Amygdala (tissue), 56 donors: ENCODE measurements at regions not wholly inside any gene's neighbourhood (a gene's known extent, or its start where the extent isn't known, plus 50 kb on each side); places are given as distances from the start of the nearest gene placed in this dataset.
A peak's percentile ranks its signal among the peaks of the same experiment; 100 is the strongest.

Experiments
- DNase-seq, 56 donors: peaks; one replicate each; lab custom pipeline; 2025; lab: John Stamatoyannopoulos, UW

GRCh38 chr2:13066676-13067075 is 349.9 kb downstream of the TRIB2 start:
- no peak for DNase-seq

GRCh38 chr2:13067508-13067907 is 350.8 kb downstream of the TRIB2 start:
- no peak for DNase-seq

GRCh38 chr2:13089971-13090370 is 373.2 kb downstream of the TRIB2 start:
- no peak for DNase-seq

GRCh38 chr2:13091455-13091854 is 374.7 kb downstream of the TRIB2 start:
- DNase-seq = no peak

- DNase-seq = peak in 1 of 56 donors; percentile 1
Observed at GRCh38 chr2:13091861-13092378, 375.2 kb downstream of the TRIB2 start.

- no peak for DNase-seq
Observed at GRCh38 chr2:13093416-13093991, 376.8 kb downstream of the TRIB2 start.

GRCh38 chr2:13102397-13103063 is 385.8 kb downstream of the TRIB2 start:
- no peak for DNase-seq

- DNase-seq = no peak
Observed at GRCh38 chr2:13103151-13103550, 386.4 kb downstream of the TRIB2 start.

- no peak for DNase-seq
Observed at GRCh38 chr2:13103778-13104493, 387.2 kb downstream of the TRIB2 start.

- no peak for DNase-seq
Observed at GRCh38 chr2:13104723-13105122, 388.0 kb downstream of the TRIB2 start.

- DNase-seq = no peak
Observed at GRCh38 chr2:13106302-13106701, 389.6 kb downstream of the TRIB2 start.

GRCh38 chr2:13109516-13109915 is 392.8 kb downstream of the TRIB2 start:
- no peak for DNase-seq

GRCh38 chr2:13110825-13111224 is 394.1 kb downstream of the TRIB2 start:
- DNase-seq = no peak

- DNase-seq = no peak
Observed at GRCh38 chr2:13113002-13113401, 396.3 kb downstream of the TRIB2 start.

- no peak for DNase-seq
Observed at GRCh38 chr2:13114391-13114790, 397.7 kb downstream of the TRIB2 start.

- no peak for DNase-seq
Observed at GRCh38 chr2:13115643-13116042, 398.9 kb downstream of the TRIB2 start.

- DNase-seq = no peak
Observed at GRCh38 chr2:13121096-13121495, 404.4 kb downstream of the TRIB2 start.

- no peak for DNase-seq
Observed at GRCh38 chr2:13128139-13128538, 411.4 kb downstream of the TRIB2 start.

GRCh38 chr2:13135369-13135768 is 418.6 kb downstream of the TRIB2 start:
- no peak for DNase-seq

- DNase-seq = no peak
Observed at GRCh38 chr2:13135856-13136255, 419.1 kb downstream of the TRIB2 start.

GRCh38 chr2:13137679-13138078 is 420.9 kb downstream of the TRIB2 start:
- no peak for DNase-seq

- DNase-seq = no peak
Observed at GRCh38 chr2:13141315-13141714, 424.6 kb downstream of the TRIB2 start.
